NT2/D1 (cell line): ENCODE measurements at regions not wholly inside any gene's neighbourhood (a gene's known extent, or its start where the extent isn't known, plus 50 kb on each side); places are given as distances from the start of the nearest gene placed in this dataset.

Experiments used
- SUZ12 ChIP-seq: IDR thresholded peaks from 2 replicates; pipeline ENCODE4 v1.6.1; 2011; ENCODE audit not compliant: insufficient read length, insufficient read depth; ENCODE audit errors: extremely low read depth
- ZNF274 ChIP-seq: IDR thresholded peaks from 2 replicates; pipeline ENCODE4 v1.6.1; 2011; ENCODE audit warnings: mild to moderate bottlenecking, low read depth, low read length

DNA sequence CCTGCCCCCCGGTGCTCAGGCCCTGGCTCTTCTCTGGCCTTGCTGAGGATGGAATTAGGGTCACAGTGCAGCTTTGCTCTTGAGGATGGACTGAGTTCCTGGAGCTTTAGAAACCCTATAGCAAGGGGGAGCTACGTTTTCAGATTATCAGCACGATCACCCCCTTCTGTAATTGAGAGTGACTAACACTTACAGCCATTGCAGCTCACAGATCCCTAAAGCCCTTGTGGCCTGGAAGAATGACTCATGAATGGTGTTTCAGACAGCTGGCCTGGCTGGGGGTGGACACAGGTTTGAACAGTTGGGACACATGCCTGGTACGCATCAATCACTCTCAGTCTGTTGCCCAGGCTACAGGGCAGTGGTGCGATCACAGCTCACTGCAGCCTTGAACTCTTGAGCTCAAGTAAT, 79.7 kb upstream of the IGFBP5 start:
- TF ChIP-seq SUZ12, result no peak
- TF ChIP-seq ZNF274, result no peak
